ENCODE measurements at regions not wholly inside any gene's neighbourhood (a gene's known extent, or its start where the extent isn't known, plus 50 kb on each side); places are given as distances from the start of the nearest gene placed in this dataset.

- H3K9me3 ChIP-seq: no peaks in the 10 kb centered on the region
- WGBS, 3 donors: 35 to 37% (median 36%) methylated on average over 2 of the region's 2 CpGs
- no peaks in the 10 kb centered on the region for H3K36me3 ChIP-seq
- no peaks in the 10 kb centered on the region for H3K4me1 ChIP-seq (ENCODE audit: insufficient read depth)
- TF ChIP-seq EP300 (IDR thresholded peaks at IDR 0.05) (no peak), POLR2A (IDR thresholded peaks at IDR 0.05) (no peak), CTCF (IDR thresholded peaks at IDR 0.05) (no peak)
- intact Hi-C loops (cut with DNase I): no loop called here
- no peak overlapping the region for H3K4me3 ChIP-seq
- H3K27ac ChIP-seq: no peak overlapping the region
- no peaks in the 10 kb centered on the region for H3K27me3 ChIP-seq
- DNase-seq: no peak
Observed at GRCh38 chr4:84051089-84051488, 448.0 kb downstream of the NKX6-1 start.

- H3K9me3 ChIP-seq: no peaks in the 10 kb centered on the region
- H3K36me3 ChIP-seq: no peaks in the 10 kb centered on the region
- DNase-seq: no peak
- H3K4me3 ChIP-seq: no peak overlapping the region
- H3K4me1 ChIP-seq (ENCODE audit: insufficient read depth): no peaks in the 10 kb centered on the region
- H3K27me3 ChIP-seq: no peaks in the 10 kb centered on the region
- TF ChIP-seq EP300 (IDR thresholded peaks at IDR 0.05): no peak
- no peak for TF ChIP-seq POLR2A (IDR thresholded peaks at IDR 0.05)
- TF ChIP-seq CTCF (IDR thresholded peaks at IDR 0.05): no peak
- no peak overlapping the region for H3K27ac ChIP-seq
- 2 to 7% (median 6%) methylated on average over 1 of the region's 1 CpG for WGBS, 3 donors
- intact Hi-C loops (cut with DNase I): no loop called here
Observed at GRCh38 chr4:84050015-84050414, 449.1 kb downstream of the NKX6-1 start.

- no peaks in the 10 kb centered on the region for H3K27me3 ChIP-seq
- intact Hi-C loops (cut with DNase I): no loop called here
- no peaks in the 10 kb centered on the region for H3K9me3 ChIP-seq
- H3K27ac ChIP-seq: no peak overlapping the region
- no peaks in the 10 kb centered on the region for H3K36me3 ChIP-seq
- no peak for DNase-seq
- TF ChIP-seq EP300 (IDR thresholded peaks at IDR 0.05): no peak
- no peak for TF ChIP-seq CTCF (IDR thresholded peaks at IDR 0.05)
- TF ChIP-seq POLR2A (IDR thresholded peaks at IDR 0.05): no peak
- no peak overlapping the region for H3K4me3 ChIP-seq
- WGBS, 3 donors: 61 to 82% (median 63%) methylated on average over 5 of the region's 5 CpGs
- H3K4me1 ChIP-seq (ENCODE audit: insufficient read depth): no peaks in the 10 kb centered on the region
Observed at GRCh38 chr4:84046551-84046950, 452.5 kb downstream of the NKX6-1 start.

GRCh38 chr4:84041426-84041825 lies 457.7 kb downstream of the NKX6-1 start:
- no peaks in the 10 kb centered on the region for H3K4me1 ChIP-seq (ENCODE audit: insufficient read depth)
- no peaks in the 10 kb centered on the region for H3K36me3 ChIP-seq
- WGBS, 3 donors: 60 to 80% (median 61%) methylated on average over 3 of the region's 3 CpGs

More at GRCh38 chr4:84041426-84041825, 457.7 kb downstream of the NKX6-1 start:
- Histone ChIP-seq H3K4me3 (no peak overlapping the region), H3K27me3 (no peaks in the 10 kb centered on the region), H3K27ac (no peak overlapping the region), H3K9me3 (no peaks in the 10 kb centered on the region)
- no peak for DNase-seq
- no peak for TF ChIP-seq CTCF (IDR thresholded peaks at IDR 0.05)
- no peak for TF ChIP-seq EP300 (IDR thresholded peaks at IDR 0.05)
- no peak for TF ChIP-seq POLR2A (IDR thresholded peaks at IDR 0.05)
- intact Hi-C loops (cut with DNase I): no loop called here
